Astrocyte (in vitro differentiated cells and primary cell): ENCODE measurements at regions not wholly inside any gene's neighbourhood (a gene's known extent, or its start where the extent isn't known, plus 50 kb on each side); places are given as distances from the start of the nearest gene placed in this dataset.
"Not testable (repeated sequence)": the region's sequence is repeated elsewhere in the genome, so short reads cannot be mapped to it uniquely, and the experiment has no call there.

Experiments used
- CTCF ChIP-seq: IDR thresholded peaks from 2 replicates; pipeline ENCODE4 v1.5.1; 2011; ENCODE audit warnings: low read depth, mild to moderate bottlenecking, inconsistent platforms, low read length, moderate library complexity; ENCODE audit not compliant: insufficient read depth
- EZH2 ChIP-seq: IDR thresholded peaks from 2 replicates; pipeline ENCODE4 v1.6.1; 2012; ENCODE audit warnings: mild to moderate bottlenecking, low read length, inconsistent platforms; ENCODE audit not compliant: insufficient read depth

- not testable (repeated sequence) for TF ChIP-seq CTCF, EZH2
These were observed 1448.4 kb downstream of the KCNT2 start for GRCh38 chr1:195159795-195160194.
